ENCODE measurements at regions not wholly inside any gene's neighbourhood (a gene's known extent, or its start where the extent isn't known, plus 50 kb on each side); places are given as distances from the start of the nearest gene placed in this dataset.

- Mint-ChIP-seq H3K4me1 (peaks cover 43% of the 10 kb centered on the region), H3K27ac (peak overlapping the region; percentile 88 to 96 (median 96)), H3K27me3 (ENCODE audit: low read depth) (no peaks in the 10 kb centered on the region), H3K4me3 (no peak overlapping the region), H3K9me3 (no peaks in the 10 kb centered on the region), H3K36me3 (ENCODE audit: low read depth) (no peaks in the 10 kb centered on the region)
- TF ChIP-seq, protein P1, sequence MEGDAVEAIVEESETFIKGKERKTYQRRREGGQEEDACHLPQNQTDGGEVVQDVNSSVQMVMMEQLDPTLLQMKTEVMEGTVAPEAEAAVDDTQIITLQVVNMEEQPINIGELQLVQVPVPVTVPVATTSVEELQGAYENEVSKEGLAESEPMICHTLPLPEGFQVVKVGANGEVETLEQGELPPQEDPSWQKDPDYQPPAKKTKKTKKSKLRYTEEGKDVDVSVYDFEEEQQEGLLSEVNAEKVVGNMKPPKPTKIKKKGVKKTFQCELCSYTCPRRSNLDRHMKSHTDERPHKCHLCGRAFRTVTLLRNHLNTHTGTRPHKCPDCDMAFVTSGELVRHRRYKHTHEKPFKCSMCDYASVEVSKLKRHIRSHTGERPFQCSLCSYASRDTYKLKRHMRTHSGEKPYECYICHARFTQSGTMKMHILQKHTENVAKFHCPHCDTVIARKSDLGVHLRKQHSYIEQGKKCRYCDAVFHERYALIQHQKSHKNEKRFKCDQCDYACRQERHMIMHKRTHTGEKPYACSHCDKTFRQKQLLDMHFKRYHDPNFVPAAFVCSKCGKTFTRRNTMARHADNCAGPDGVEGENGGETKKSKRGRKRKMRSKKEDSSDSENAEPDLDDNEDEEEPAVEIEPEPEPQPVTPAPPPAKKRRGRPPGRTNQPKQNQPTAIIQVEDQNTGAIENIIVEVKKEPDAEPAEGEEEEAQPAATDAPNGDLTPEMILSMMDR (IDR thresholded peaks at IDR 0.05; ENCODE audit: unreplicated experiment in 3 of 3), result no peak
Observed at GRCh38 chr15:66628976-66629723, 63.4 kb upstream of the LCTL start.

- H3K36me3 Mint-ChIP-seq (ENCODE audit: low read depth), result no peaks in the 10 kb centered on the region
- peak overlapping the region; percentile 88 to 96 (median 96) for H3K27ac Mint-ChIP-seq
- no peaks in the 10 kb centered on the region for H3K9me3 Mint-ChIP-seq
- peaks cover 49% of the 10 kb centered on the region for H3K4me1 Mint-ChIP-seq
- H3K4me3 Mint-ChIP-seq, result peak overlapping the region in 2 of 3 experiments; percentile 1 to 15
- TF ChIP-seq, protein P1 (IDR thresholded peaks at IDR 0.05; ENCODE audit: unreplicated experiment in 3 of 3), result no peak
- no peaks in the 10 kb centered on the region for H3K27me3 Mint-ChIP-seq (ENCODE audit: low read depth)
Observed at GRCh38 chr15:66629817-66630576, 64.2 kb upstream of the LCTL start.

DNA sequence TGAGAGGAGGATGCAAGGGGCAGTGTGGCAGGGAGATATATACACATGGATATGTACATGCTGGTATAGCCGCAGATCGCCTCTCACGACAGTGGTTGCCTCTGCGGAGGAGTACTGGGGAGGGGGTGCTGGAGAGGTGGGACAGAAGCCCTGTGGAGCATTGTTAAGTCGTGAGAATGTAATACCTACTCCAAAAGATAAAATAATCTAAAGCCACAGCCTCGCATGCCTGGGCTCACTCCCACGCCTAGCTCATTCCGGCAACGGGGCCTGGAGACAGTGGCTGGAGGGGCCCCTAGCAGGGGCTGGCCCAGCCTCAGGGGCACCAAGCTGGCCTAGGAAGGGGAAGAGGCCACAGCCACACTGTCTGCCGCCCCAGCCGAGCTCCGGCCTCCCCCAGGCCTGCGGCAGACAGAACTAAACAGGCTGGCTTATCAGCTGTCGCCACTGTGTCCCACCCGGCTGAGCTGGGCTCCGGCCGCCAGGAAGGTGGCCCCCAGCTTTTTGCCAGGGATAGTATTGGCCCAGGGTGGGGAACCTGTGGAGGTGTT is 65.1 kb upstream of the LCTL start:
- TF ChIP-seq, protein P1 (IDR thresholded peaks at IDR 0.05; ENCODE audit: unreplicated experiment in 3 of 3), result no peak
- peaks cover 56% of the 10 kb centered on the region for H3K4me1 Mint-ChIP-seq
- H3K4me3 Mint-ChIP-seq, result peak overlapping the region; percentile 1 to 38 (median 15)
- no peaks in the 10 kb centered on the region for H3K9me3 Mint-ChIP-seq
- no peaks in the 10 kb centered on the region for H3K27me3 Mint-ChIP-seq (ENCODE audit: low read depth)
- H3K36me3 Mint-ChIP-seq (ENCODE audit: low read depth), result no peaks in the 10 kb centered on the region
- H3K27ac Mint-ChIP-seq, result peak overlapping the region; percentile 88 to 96 (median 96)

- H3K27me3 Mint-ChIP-seq (ENCODE audit: low read depth), result no peaks in the 10 kb centered on the region
- H3K9me3 Mint-ChIP-seq, result no peaks in the 10 kb centered on the region
- no peak overlapping the region for H3K4me3 Mint-ChIP-seq
- TF ChIP-seq, protein P1 (IDR thresholded peaks at IDR 0.05; ENCODE audit: unreplicated experiment in 3 of 3), result no peak
- H3K36me3 Mint-ChIP-seq (ENCODE audit: low read depth), result no peaks in the 10 kb centered on the region
- peak overlapping the region; percentile 88 to 96 (median 88) for H3K27ac Mint-ChIP-seq
- peaks cover 56% of the 10 kb centered on the region for H3K4me1 Mint-ChIP-seq
Observed at GRCh38 chr15:66631616-66632263, 65.9 kb upstream of the LCTL start.

DNA sequence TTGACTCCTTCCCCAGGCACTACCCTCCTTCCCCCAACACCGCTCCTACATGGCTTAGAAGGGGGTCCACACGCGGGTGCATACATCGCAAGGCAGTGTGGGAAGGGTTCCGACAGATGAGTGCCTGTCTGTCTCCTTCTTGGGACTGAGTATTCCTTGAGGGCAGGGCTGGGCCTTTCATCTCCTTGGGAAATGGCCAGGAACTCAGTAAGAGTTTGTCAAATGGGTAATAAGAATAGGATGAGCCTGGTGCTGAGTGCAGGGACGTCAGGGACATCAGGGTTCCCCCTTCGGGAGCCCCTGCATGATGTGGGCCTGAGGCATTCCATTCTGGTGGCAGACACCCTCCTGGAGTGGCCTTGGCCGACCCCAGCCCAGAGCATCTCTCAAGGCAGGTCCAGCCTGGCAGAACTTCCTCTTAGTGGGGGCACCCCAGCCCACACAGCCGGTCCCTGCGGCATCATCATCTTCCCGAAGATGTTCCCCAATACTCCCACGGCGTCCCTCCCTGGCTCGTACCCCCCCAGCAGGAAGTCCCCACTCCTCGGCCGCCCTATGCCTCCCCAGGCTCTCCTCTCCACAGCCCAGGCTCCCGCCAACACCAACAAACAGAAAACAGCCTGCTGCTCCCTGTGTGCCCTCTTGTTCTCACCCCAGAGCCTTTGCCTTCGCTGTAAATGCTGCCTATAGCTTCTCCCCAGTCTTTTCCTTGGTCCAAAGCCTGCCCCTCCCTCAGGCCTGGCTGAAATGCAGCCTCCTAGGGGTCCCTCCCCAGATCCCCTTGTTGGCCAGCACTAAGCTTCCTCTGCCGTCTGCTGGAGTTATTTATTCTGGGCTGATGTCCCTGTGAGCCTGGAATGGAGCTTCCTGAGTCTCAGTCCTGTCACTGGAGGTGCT is 67.5 kb upstream of the LCTL start:
- TF ChIP-seq, protein P1 (IDR thresholded peaks at IDR 0.05; ENCODE audit: unreplicated experiment in 3 of 3), result no peak
- H3K4me1 Mint-ChIP-seq, result peaks cover 56% of the 10 kb centered on the region
- no peaks in the 10 kb centered on the region for H3K27me3 Mint-ChIP-seq (ENCODE audit: low read depth)
- H3K36me3 Mint-ChIP-seq (ENCODE audit: low read depth), result no peaks in the 10 kb centered on the region
- no peaks in the 10 kb centered on the region for H3K9me3 Mint-ChIP-seq
- peak overlapping the region; percentile 9 to 22 (median 10) for H3K4me3 Mint-ChIP-seq
- peak overlapping the region; percentile 88 to 96 (median 88) for H3K27ac Mint-ChIP-seq

Measured in nephron (organoid).